EL (cell line): ENCODE measurements at regions not wholly inside any gene's neighbourhood (a gene's known extent, or its start where the extent isn't known, plus 50 kb on each side); places are given as distances from the start of the nearest gene placed in this dataset.
A peak's percentile ranks its signal among the peaks of the same experiment; 100 is the strongest.
"Not testable (repeated sequence)": the region's sequence is repeated elsewhere in the genome, so short reads cannot be mapped to it uniquely, and the experiment has no call there.

ENCODE experiments used
- DNase-seq: peaks from one replicate; pipeline ENCODE4 v3.0.0-alpha.2; 2016

- no peak for DNase-seq
Measured at GRCh38 chr2:45103351-45104345, 94.4 kb upstream of the SIX2 start.

- DNase-seq, result no peak
Measured at GRCh38 chr2:45102579-45103117, 93.4 kb upstream of the SIX2 start.

GRCh38 chr2:45102141-45102540, 92.9 kb upstream of the SIX2 start:
- no peak for DNase-seq

- no peak for DNase-seq
Measured at GRCh38 chr2:45096996-45097395, 87.7 kb upstream of the SIX2 start.

GRCh38 chr2:45096038-45096437, 86.8 kb upstream of the SIX2 start:
- DNase-seq, result not testable (repeated sequence)

- no peak for DNase-seq
Measured at GRCh38 chr2:45093663-45094062, 84.4 kb upstream of the SIX2 start.

- no peak for DNase-seq
Measured at GRCh38 chr2:45093181-45093580, 83.9 kb upstream of the SIX2 start.

- no peak for DNase-seq
Measured at GRCh38 chr2:45089554-45090261, 80.5 kb upstream of the SIX2 start.

GRCh38 chr2:45085487-45085886, 76.2 kb upstream of the SIX2 start:
- no peak for DNase-seq

GRCh38 chr2:45084361-45085020, 75.2 kb upstream of the SIX2 start:
- DNase-seq, result no peak

- DNase-seq, result no peak
Measured at GRCh38 chr2:45083175-45083574, 73.9 kb upstream of the SIX2 start.

GRCh38 chr2:45074713-45075112, 65.5 kb upstream of the SIX2 start:
- DNase-seq, result no peak

GRCh38 chr2:45072862-45073237, 63.6 kb upstream of the SIX2 start:
- DNase-seq, result no peak

GRCh38 chr2:45072064-45072861, 63.0 kb upstream of the SIX2 start:
- DNase-seq, result no peak

GRCh38 chr2:45070113-45070652, 60.9 kb upstream of the SIX2 start:
- DNase-seq, result no peak

- DNase-seq, result no peak
Measured at GRCh38 chr2:45069684-45070083, 60.4 kb upstream of the SIX2 start.

GRCh38 chr2:45068571-45069140, 59.4 kb upstream of the SIX2 start:
- peak; percentile 28 for DNase-seq

- DNase-seq, result no peak
Measured at GRCh38 chr2:45067859-45068570, 58.8 kb upstream of the SIX2 start.
